ENCODE measurements at regions not wholly inside any gene's neighbourhood (a gene's known extent, or its start where the extent isn't known, plus 50 kb on each side); places are given as distances from the start of the nearest gene placed in this dataset.
"Not testable (repeated sequence)": the region's sequence is repeated elsewhere in the genome, so short reads cannot be mapped to it uniquely, and the experiment has no call there.

DNA sequence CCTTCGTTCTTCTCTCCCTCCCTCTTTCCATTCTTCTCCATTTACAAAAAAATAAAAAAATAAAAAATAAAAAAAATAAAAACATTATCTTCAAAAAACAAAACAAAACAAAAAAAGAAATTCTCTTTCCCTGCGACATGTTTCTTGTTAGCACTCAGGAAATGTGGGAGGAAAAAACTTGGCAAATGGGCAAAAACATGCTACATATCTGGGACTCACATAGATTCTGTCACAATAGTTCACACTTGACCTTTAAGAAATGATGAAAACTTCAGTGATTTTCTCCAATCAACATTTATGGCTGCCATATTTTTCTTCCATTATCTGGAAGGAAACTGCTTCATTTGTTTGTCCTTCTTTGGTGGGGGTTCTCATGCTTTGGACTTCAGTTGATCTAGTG, 109.3 kb downstream of the PRKAB2 start:
- DNase-seq (ENCODE audit: low read depth), result no peak

DNA sequence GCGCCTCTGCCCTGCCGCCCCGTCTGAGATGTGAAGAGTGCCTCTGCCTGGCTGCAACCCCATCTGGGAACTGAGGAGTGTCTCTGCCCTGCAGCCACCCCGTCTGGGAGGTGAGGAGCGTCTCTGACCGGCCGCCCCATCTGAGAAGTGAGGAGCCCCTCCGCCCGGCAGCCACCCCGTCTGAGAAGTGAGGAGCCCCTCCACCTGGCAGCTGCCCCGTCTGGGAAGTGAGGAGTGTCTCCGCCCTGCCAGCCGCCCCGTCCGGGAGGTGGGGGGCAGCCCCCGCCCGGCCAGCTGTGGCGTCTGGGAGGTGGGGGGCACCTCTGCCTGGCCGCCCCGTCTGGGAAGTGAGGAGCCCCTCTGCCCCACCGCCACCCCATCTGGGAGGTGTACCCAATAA, 110.4 kb downstream of the PRKAB2 start:
- not testable (repeated sequence) for DNase-seq (ENCODE audit: low read depth)

DNA sequence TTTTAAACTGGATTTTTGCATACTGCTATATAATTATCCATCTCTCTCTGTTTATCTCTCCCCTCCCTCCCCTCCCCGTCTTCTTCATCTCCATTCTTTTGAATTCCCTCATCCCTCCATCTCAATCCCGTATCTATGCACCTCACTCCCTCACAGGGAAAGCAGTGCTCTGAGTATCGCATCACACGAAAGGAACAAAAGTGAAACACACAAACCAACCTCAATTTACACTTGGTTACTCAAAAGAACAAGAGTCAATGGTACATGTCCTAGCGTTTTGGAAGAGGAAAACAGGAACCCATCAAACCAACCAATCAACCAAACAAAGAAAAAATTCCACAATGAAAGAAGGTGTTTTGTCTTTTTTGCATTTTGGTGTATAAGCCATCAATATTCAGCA, 115.1 kb downstream of the NBPF12 start:
- no peak for DNase-seq (ENCODE audit: low read depth)

DNA sequence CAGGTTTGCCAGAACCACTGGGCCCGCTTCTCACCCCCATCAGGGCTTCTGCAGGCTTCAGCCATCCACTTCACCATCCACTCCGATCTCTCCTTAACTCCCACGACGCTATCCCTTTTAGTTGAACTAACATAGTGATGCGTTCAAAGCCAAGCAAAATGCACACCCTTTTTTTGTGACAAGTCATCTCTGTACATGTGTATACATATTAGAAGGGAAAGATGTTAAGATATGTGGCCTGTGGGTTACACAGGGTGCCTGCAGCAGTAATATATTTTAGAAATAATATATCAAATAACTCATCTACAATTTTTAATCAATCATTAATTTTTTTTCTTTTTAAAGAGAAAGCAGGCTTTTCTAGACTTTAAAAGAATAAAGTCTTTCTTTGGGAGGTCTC, 114.6 kb downstream of the NBPF12 start:
- no peak for DNase-seq (ENCODE audit: low read depth)

DNA sequence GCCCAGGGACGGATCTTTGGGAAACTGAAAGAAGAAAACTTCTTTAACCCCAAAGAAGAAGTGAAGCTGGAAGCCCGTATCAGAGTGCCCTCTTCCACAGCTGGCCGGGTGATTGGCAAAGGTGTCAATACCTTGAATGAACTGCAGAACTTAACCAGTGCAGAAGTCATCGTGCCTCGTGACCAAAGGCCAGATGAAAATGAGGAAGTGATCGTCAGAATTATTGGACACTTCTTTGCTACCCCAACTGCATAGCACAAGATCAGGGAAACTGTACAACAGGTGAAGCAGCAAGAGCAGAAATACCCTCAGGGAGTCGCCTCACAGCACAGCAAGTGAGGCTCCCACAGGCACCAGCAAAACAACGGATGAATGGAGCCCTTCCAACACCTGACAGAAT, 114.0 kb downstream of the NBPF12 start:
- DNase-seq (ENCODE audit: low read depth), result no peak

DNA sequence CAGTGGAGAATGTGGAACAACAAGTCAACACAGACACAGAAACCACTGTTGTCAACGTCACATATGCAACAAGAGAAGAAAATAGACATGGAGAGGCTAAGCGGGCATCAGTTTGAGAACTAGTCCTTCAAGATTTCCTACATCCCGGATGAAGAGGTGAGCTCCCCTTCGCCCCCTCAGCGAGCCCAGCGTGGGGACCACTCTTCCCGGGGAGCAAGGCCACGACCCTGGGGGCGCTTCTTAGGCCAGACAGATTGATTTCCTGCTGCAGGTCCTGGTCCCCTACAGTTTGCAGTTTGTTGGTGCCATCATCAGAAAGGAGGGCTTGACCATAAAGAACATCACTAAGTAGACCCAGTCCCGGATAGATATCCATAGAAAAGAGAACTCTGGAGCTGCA, 113.0 kb downstream of the NBPF12 start:
- DNase-seq (ENCODE audit: low read depth), result no peak

DNA sequence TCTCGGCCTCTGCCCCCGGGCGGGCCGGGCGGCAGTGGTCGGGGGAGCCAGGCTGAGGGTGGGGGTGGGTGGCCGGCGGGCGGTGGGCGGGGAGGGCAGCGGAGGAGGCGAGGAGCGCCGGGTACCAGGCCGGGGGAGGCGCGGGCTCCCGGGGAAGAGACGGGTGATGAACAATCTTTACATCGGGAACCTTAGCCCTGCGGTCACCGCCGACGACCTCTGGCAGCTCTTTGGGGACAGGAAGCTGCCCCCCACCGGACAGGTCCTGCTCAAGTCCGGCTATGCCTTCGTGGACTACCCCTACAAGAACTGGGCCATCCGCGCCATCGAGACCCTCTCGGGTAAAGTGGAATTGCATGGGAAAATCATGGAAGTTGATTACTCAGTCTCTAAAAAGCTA, 112.5 kb downstream of the NBPF12 start:
- DNase-seq (ENCODE audit: low read depth), result no peak

DNA sequence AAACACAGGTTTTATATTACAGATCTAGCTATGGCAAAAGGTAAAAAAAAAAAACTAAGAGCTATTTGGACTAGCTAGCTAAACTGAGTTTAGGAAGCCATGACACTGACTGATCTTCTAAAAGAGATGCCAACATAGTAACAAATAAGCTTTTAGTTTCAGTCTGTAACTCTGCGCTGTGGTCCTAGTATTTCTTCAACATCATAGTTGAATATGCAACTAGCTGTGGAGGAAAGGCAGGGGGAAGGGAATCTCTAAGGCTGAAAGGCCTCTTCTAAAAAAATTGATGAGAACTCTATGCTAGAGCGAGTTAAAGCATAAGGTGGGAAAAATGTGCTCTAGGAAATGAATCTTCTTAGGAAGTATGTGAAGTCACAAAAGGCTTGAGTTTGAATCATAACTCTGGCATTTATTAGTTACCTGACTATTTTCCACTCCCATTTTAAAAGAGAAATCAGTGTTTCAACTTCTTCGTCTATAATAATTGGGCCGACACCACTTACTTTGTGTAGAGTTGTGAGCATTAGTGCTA, 108.8 kb downstream of the NBPF12 start:
- DNase-seq (ENCODE audit: low read depth), result not testable (repeated sequence)

DNA sequence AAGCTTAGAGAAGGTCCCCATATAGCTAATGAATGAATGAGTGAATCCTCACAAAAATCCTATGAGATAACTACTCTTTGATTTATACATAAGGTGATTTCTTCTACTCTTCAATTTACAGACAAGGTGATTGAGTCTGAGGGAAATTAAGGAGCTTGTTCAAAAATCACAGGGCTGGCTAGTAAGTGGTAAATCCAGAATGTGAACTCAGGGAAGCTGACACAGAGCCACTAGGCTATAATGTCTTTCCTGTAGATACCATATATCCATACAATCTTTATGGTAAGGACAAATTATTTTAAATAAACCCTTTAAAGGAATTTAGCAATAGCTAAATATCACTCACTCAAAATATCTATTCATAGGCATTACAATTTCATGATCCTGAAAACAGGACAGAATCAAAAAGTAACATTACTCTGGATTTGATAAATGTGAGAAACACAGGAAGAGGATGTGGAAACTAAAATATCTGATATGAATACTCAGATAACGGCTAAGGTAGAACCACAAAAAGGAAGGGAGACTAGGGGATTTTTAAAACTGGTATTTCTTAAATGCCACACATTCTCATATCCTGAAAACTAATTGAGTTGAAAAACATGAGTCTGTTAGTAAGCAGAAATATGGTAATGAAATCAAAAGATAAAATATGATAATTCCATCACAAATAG, 108.2 kb downstream of the NBPF12 start:
- DNase-seq (ENCODE audit: low read depth), result no peak

All from T follicular helper cell (primary cell).